DOHH2 (cell line): ENCODE measurements at regions not wholly inside any gene's neighbourhood (a gene's known extent, or its start where the extent isn't known, plus 50 kb on each side); places are given as distances from the start of the nearest gene placed in this dataset.

ENCODE experiments used
- H3F3A ChIP-seq: fragments of 200-600 bp; sonication (generic), shearing (Covaris generic); 2 replicates; pipeline ENCODE4 v1.6.0; 2016; ENCODE audit warnings: antibody characterized with exemption, mild to moderate bottlenecking; ENCODE audit not compliant: control insufficient read depth, insufficient read depth
- H3K27ac ChIP-seq: fragments of 200-600 bp; sonication (generic); 2 replicates; pipeline ENCODE4 v1.5.1; 2014; ENCODE audit warnings: low read depth, mild to moderate bottlenecking, low read length, moderate library complexity
- H3K27me3 ChIP-seq: fragments of 200-600 bp; sonication (generic); 2 replicates; pipeline ENCODE4 v1.6.1; 2014; ENCODE audit warnings: mild to moderate bottlenecking, low read length, mixed read lengths; ENCODE audit not compliant: control insufficient read depth
- H3K36me3 ChIP-seq: fragments of 200-600 bp; sonication (generic); 2 replicates; pipeline ENCODE4 v1.6.1; 2014; ENCODE audit warnings: mild to moderate bottlenecking, low read length, moderate library complexity, mixed read lengths; ENCODE audit not compliant: control insufficient read depth
- H3K4me1 ChIP-seq: fragments of 200-600 bp; sonication (generic); 2 replicates; pipeline ENCODE4 v1.6.1; 2014; ENCODE audit warnings: mild to moderate bottlenecking, low read length, mixed read lengths; ENCODE audit not compliant: control insufficient read depth
- H3K4me2 ChIP-seq: fragments of 200-600 bp; sonication (generic); 2 replicates; pipeline ENCODE4 v1.6.0; 2014; ENCODE audit warnings: mild to moderate bottlenecking, low read length, moderate library complexity
- H3K4me3 ChIP-seq: fragments of 200-600 bp; sonication (generic); 2 replicates; pipeline ENCODE4 v1.5.1; 2014; ENCODE audit warnings: mild to moderate bottlenecking, low read length, mixed read lengths
- H3K79me2 ChIP-seq: fragments of 200-600 bp; sonication (generic); 2 replicates; pipeline ENCODE4 v1.6.1; 2014; ENCODE audit warnings: mild to moderate bottlenecking, low read length, mixed read lengths; ENCODE audit not compliant: control insufficient read depth
- H3K9me2 ChIP-seq: fragments of 200-600 bp; sonication (generic); replicated peaks from 2 replicates; pipeline ENCODE4 v1.6.1; 2014; ENCODE audit warnings: mild to moderate bottlenecking, low read length, mixed read lengths; ENCODE audit not compliant: control insufficient read depth
- H3K9me3 ChIP-seq: fragments of 200-600 bp; sonication (generic); 2 replicates; pipeline ENCODE4 v1.6.1; 2014; ENCODE audit warnings: antibody characterized with exemption, low read length, mixed read lengths; ENCODE audit not compliant: control insufficient read depth, insufficient read depth
- H4K20me1 ChIP-seq: fragments of 200-600 bp; sonication (generic); 2 replicates; pipeline ENCODE4 v1.6.0; 2014; ENCODE audit warnings: low read depth, mild to moderate bottlenecking, antibody characterized with exemption, low read length, moderate library complexity; ENCODE audit not compliant: control insufficient read depth, insufficient read depth
- CTCF ChIP-seq: fragments of 200-600 bp; sonication (generic); IDR thresholded peaks from one replicate; pipeline ENCODE4 v1.5.1; 2014; ENCODE audit warnings: antibody characterized with exemption, mild to moderate bottlenecking, low read depth, low read length; ENCODE audit not compliant: poor library complexity, severe bottlenecking
- EZH2phosphoT487 ChIP-seq: fragments of 200-600 bp; sonication (generic); IDR thresholded peaks from 2 replicates; pipeline ENCODE4 v1.6.1; 2017; ENCODE audit warnings: borderline replicate concordance, mild to moderate bottlenecking, antibody characterized with exemption, low read length, moderate library complexity, mixed read lengths

- no peaks in the 10 kb centered on the region for H4K20me1 ChIP-seq
- TF ChIP-seq EZH2phosphoT487 (no peak), CTCF (no peak)
- H3K79me2 ChIP-seq, result no peaks in the 10 kb centered on the region
- H3K4me3 ChIP-seq, result no peak overlapping the region
- no peak overlapping the region for H3K4me2 ChIP-seq
- no peaks in the 10 kb centered on the region for H3K27me3 ChIP-seq
- H3K9me2 ChIP-seq, result no peaks in the 10 kb centered on the region
- H3F3A ChIP-seq, result no peaks in the 10 kb centered on the region
- no peaks in the 10 kb centered on the region for H3K9me3 ChIP-seq
- H3K4me1 ChIP-seq, result no peaks in the 10 kb centered on the region
- no peak overlapping the region for H3K27ac ChIP-seq
- no peaks in the 10 kb centered on the region for H3K36me3 ChIP-seq
Observed at GRCh38 chrY:15360471-15360870, 836.1 kb downstream of the NLGN4Y start.

- no peaks in the 10 kb centered on the region for H3K9me2 ChIP-seq
- no peaks in the 10 kb centered on the region for H3K36me3 ChIP-seq
- H3K27ac ChIP-seq, result no peak overlapping the region
- no peaks in the 10 kb centered on the region for H3K9me3 ChIP-seq
- TF ChIP-seq EZH2phosphoT487 (no peak), CTCF (no peak)
- H3K4me3 ChIP-seq, result no peak overlapping the region
- no peaks in the 10 kb centered on the region for H3K27me3 ChIP-seq
- H4K20me1 ChIP-seq, result no peaks in the 10 kb centered on the region
- no peaks in the 10 kb centered on the region for H3F3A ChIP-seq
- H3K4me1 ChIP-seq, result no peaks in the 10 kb centered on the region
- no peak overlapping the region for H3K4me2 ChIP-seq
- no peaks in the 10 kb centered on the region for H3K79me2 ChIP-seq
Observed at GRCh38 chrY:15364996-15365395, 840.7 kb downstream of the NLGN4Y start.

- H3K4me3 ChIP-seq, result no peak overlapping the region
- no peaks in the 10 kb centered on the region for H3K27me3 ChIP-seq
- no peaks in the 10 kb centered on the region for H3K9me3 ChIP-seq
- H3K4me1 ChIP-seq, result no peaks in the 10 kb centered on the region
- no peaks in the 10 kb centered on the region for H3K36me3 ChIP-seq
- TF ChIP-seq EZH2phosphoT487 (no peak), CTCF (no peak)
- H4K20me1 ChIP-seq, result no peaks in the 10 kb centered on the region
- H3K9me2 ChIP-seq, result no peaks in the 10 kb centered on the region
- no peak overlapping the region for H3K4me2 ChIP-seq
- no peaks in the 10 kb centered on the region for H3K79me2 ChIP-seq
- H3K27ac ChIP-seq, result no peak overlapping the region
- no peaks in the 10 kb centered on the region for H3F3A ChIP-seq
Observed at GRCh38 chrY:15368786-15369185, 844.5 kb downstream of the NLGN4Y start.

GRCh38 chrY:15385178-15385577 lies 860.8 kb downstream of the NLGN4Y start:
- H3F3A ChIP-seq, result no peaks in the 10 kb centered on the region
- no peak overlapping the region for H3K4me2 ChIP-seq

More at GRCh38 chrY:15385178-15385577, 860.8 kb downstream of the NLGN4Y start:
- TF ChIP-seq CTCF (no peak), EZH2phosphoT487 (no peak)
- no peaks in the 10 kb centered on the region for H3K36me3 ChIP-seq
- no peak overlapping the region for H3K27ac ChIP-seq
- no peaks in the 10 kb centered on the region for H4K20me1 ChIP-seq
- H3K9me2 ChIP-seq, result no peaks in the 10 kb centered on the region
- H3K4me3 ChIP-seq, result no peak overlapping the region
- H3K79me2 ChIP-seq, result no peaks in the 10 kb centered on the region
- no peaks in the 10 kb centered on the region for H3K27me3 ChIP-seq
- no peaks in the 10 kb centered on the region for H3K9me3 ChIP-seq
- H3K4me1 ChIP-seq, result no peaks in the 10 kb centered on the region
